HepG2 (cell line): ENCODE measurements at regions not wholly inside any gene's neighbourhood (a gene's known extent, or its start where the extent isn't known, plus 50 kb on each side); places are given as distances from the start of the nearest gene placed in this dataset.

Source experiments
- ATAC-seq: fragments of 200-7000 bp; cut with Tn5 transposase; 3 replicates; pipeline ENCODE4 v1.9.1; 2020; ENCODE audit warnings: mild to moderate bottlenecking, moderate library complexity
- BruUV-seq: library from RNA; stranded (reverse); fragments of 400-500 nt; replicated peaks from 2 replicates; lab custom pipeline; 2021; lab: Mats Ljungman, UMichigan
- CTCF ChIA-PET: fragments of 300-600 bp; formaldehyde crosslinking; extraction: SDS; loops from one replicate; lab custom pipeline; 2021; ENCODE audit warnings: low total read pairs, inconsistent platforms, low intra/inter-chr PET ratio; lab: Yijun Ruan, JAX
- POLR2A ChIA-PET: fragments of 350-600 bp; sonication (Branson Sonifier 250); formaldehyde crosslinking; loops from one replicate; lab custom pipeline; 2020; ENCODE audit warnings: antibody characterized with exemption, inconsistent platforms; lab: Yijun Ruan, JAX
- DNase-seq: peaks from one replicate; pipeline ENCODE4 v3.0.0-alpha.2; 2015; ENCODE audit warnings: low spot score
- FAIRE-seq: peaks from 3 replicates; lab custom pipeline; 2011; peaks lifted over from hg19 to GRCh38; lab: Jason Lieb, UNC
- H2AFZ ChIP-seq: one replicate; pipeline ENCODE4 v1.6.1; 2011; ENCODE audit warnings: low read length, inconsistent platforms
- H3K27ac ChIP-seq: fragments of 300-600 bp; 3 replicates; pipeline ENCODE4 v1.8.0; 2011; ENCODE audit warnings: mixed run types, mild to moderate bottlenecking, mixed read lengths, low read length, inconsistent platforms; ENCODE audit not compliant: insufficient read depth; ENCODE audit errors: extremely low read length
- H3K27me3 ChIP-seq, 2 experiments: fragments of 200-600 bp in 1 of 2; 2 replicates in 1 of 2; 3 replicates in 1 of 2; pipeline versions ENCODE4 v1.6.0 to v1.8.0; 2011; ENCODE audit warnings: low read length in 2 of 2, mild to moderate bottlenecking in 2 of 2, moderate library complexity in 2 of 2, inconsistent platforms in 1 of 2; ENCODE audit not compliant: insufficient read depth in 2 of 2, control insufficient read depth in 1 of 2
- H3K36me3 ChIP-seq, 2 experiments: fragments of 200-600 bp in 1 of 2; replicated peaks in 1 of 2; 2 replicates in 1 of 2; 3 replicates in 1 of 2; pipeline versions ENCODE4 v1.5.1 to v1.8.0; 2011; ENCODE audit warnings: low read length in 2 of 2, inconsistent platforms in 1 of 2; ENCODE audit not compliant: insufficient read depth in 2 of 2, control insufficient read depth in 1 of 2
- H3K4me1 ChIP-seq: 2 replicates; pipeline ENCODE4 v1.5.1; 2012; ENCODE audit warnings: low read length, inconsistent platforms; ENCODE audit not compliant: insufficient read depth
- H3K4me2 ChIP-seq: 2 replicates; pipeline ENCODE4 v1.6.0; 2011; ENCODE audit warnings: low read depth, low read length, inconsistent platforms
- H3K4me3 ChIP-seq, 3 experiments: fragments of 200-600 bp in 1 of 3; sonication (generic), shearing (Covaris generic) in 1 of 3; replicated peaks in 1 of 3; 2 replicates each; pipeline ENCODE4 v1.5.1; 2011 to 2016; ENCODE audit warnings: low read length in 3 of 3, inconsistent platforms in 2 of 3, low read depth in 2 of 3, mild to moderate bottlenecking in 2 of 3, control low read depth in 1 of 3, mixed read lengths in 1 of 3; ENCODE audit not compliant: insufficient read depth in 1 of 3
- H3K79me2 ChIP-seq: one replicate; pipeline ENCODE4 v1.6.1; 2011; ENCODE audit warnings: low read length, inconsistent platforms; ENCODE audit not compliant: insufficient read depth
- H3K9ac ChIP-seq: 2 replicates; pipeline ENCODE4 v1.6.0; 2011; ENCODE audit warnings: mild to moderate bottlenecking, low read depth, low read length, inconsistent platforms; ENCODE audit not compliant: insufficient read depth
- H3K9me3 ChIP-seq: 2 replicates; pipeline ENCODE4 v1.5.1; 2012; ENCODE audit warnings: mild to moderate bottlenecking, low read length
- H4K20me1 ChIP-seq: 2 replicates; pipeline ENCODE4 v1.6.0; 2011; ENCODE audit warnings: inconsistent platforms, mild to moderate bottlenecking, low read length, moderate library complexity; ENCODE audit not compliant: insufficient read depth
- BHLHE40 ChIP-seq: IDR thresholded peaks from 2 replicates; pipeline ENCODE4 v1.6.1; 2011; ENCODE audit warnings: low read length, improper control_type of control experiment
- CEBPB ChIP-seq: IDR thresholded peaks from 2 replicates; pipeline ENCODE4 v1.6.1; 2011; ENCODE audit warnings: low read depth, low read length, improper control_type of control experiment, borderline replicate concordance
- JARID2 ChIP-seq: sonication (generic); formaldehyde crosslinking; IDR thresholded peaks from 2 replicates; pipeline ENCODE4 v1.8.1; 2023; ENCODE audit warnings: missing genetic modification reagents, inconsistent platforms; ENCODE audit not compliant: insufficient replicate concordance
- NFYC ChIP-seq: IDR thresholded peaks from 2 replicates; pipeline ENCODE4 v1.6.1; 2016; ENCODE audit warnings: missing genetic modification reagents, missing compliant biosample characterization
- PCBP1 ChIP-seq: fragments of 200-400 bp; formaldehyde crosslinking; IDR thresholded peaks from 2 replicates; pipeline ENCODE4 v1.6.1; 2017; ENCODE audit warnings: mild to moderate bottlenecking, low read depth, low read length, borderline replicate concordance
- RBM39 ChIP-seq: fragments of 200-400 bp; formaldehyde crosslinking; IDR thresholded peaks from one replicate; pipeline ENCODE4 v1.6.1; 2018; ENCODE audit warnings: antibody characterized with exemption, mild to moderate bottlenecking, low read depth, low read length; ENCODE audit not compliant: poor library complexity, severe bottlenecking
- RFXANK ChIP-seq: IDR thresholded peaks from 2 replicates; pipeline ENCODE4 v1.6.1; 2016
- RXRA ChIP-seq: sonication (generic); formaldehyde crosslinking; IDR thresholded peaks from 2 replicates; pipeline ENCODE4 v1.5.1; 2020; ENCODE audit warnings: missing genetic modification reagents
- SNAI1 ChIP-seq: sonication (generic); formaldehyde crosslinking; IDR thresholded peaks from 2 replicates; pipeline ENCODE4 v1.5.0; 2020; ENCODE audit warnings: mild to moderate bottlenecking, missing genetic modification reagents, borderline replicate concordance
- TSC22D2 ChIP-seq: sonication (generic); formaldehyde crosslinking; IDR thresholded peaks from 2 replicates; pipeline ENCODE4 v1.5.1; 2020; ENCODE audit warnings: missing genetic modification reagents, mild to moderate bottlenecking, borderline replicate concordance
- WGBS: methylation state at CpG from one replicate; pipeline ENCODE4 v1.1.6; 2017; ENCODE audit warnings: low lambda C conversion rate; 5-methylcytosine and 5-hydroxymethylcytosine counted together
- in situ Hi-C: cut with HindIII; loops from 2 replicates; pipeline ENCODE4 v1.10.0; 2017; ENCODE audit warnings: low pct_unique_long_range_greater_than_20kb; ENCODE audit not compliant: extremely low pct_ligation_motif_present
- intact Hi-C: fragments of 100-400 bp; cut with micrococcal nuclease; formaldehyde crosslinking; loops from one replicate; pipeline ENCODE4 v1.10.0; 2022; ENCODE audit not compliant: unreplicated experiment
- TF ChIP-seq, protein P1 (sequence below): sonication (generic); formaldehyde crosslinking; IDR thresholded peaks from 2 replicates; pipeline ENCODE4 v1.4.0; 2020; ENCODE audit warnings: missing genetic modification reagents
- TF ChIP-seq, protein P2 (sequence below): sonication (generic); formaldehyde crosslinking; IDR thresholded peaks from 2 replicates; pipeline ENCODE4 v1.4.0; 2020; ENCODE audit warnings: mild to moderate bottlenecking, missing genetic modification reagents
- TF ChIP-seq, protein P3 (sequence below): sonication (generic); formaldehyde crosslinking; IDR thresholded peaks from 2 replicates; pipeline ENCODE4 v1.4.0; 2020; ENCODE audit warnings: mild to moderate bottlenecking, missing genetic modification reagents

DNA sequence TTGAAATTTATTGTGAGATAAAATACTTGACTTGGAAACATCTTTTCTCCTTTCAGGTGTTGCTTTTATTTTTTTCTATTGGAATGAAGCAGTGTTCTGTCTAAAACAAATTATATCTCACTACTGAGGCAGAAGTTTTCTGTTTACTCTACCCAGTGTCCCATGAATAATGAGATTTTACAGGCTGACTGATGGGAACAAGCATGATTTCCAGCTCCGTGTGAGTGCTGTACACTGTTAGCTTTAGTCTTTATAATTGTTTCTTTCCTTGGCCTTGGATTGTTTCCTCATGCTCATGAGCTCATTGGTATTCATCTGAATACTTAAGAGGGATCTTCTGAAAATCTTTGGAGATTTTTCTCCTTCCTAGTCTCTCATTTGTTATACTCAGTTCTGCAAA lies 2049.5 kb upstream of the PRR20A start (continued):
- no peak for TF ChIP-seq SNAI1 (CRISPR knock-in tag)
- no peak for TF ChIP-seq PCBP1
- no peak for TF ChIP-seq RFXANK (CRISPR knock-in tag)
- TF ChIP-seq BHLHE40: no peak
- no peak for TF ChIP-seq TSC22D2 (CRISPR knock-in tag)
- TF ChIP-seq, protein P1, sequence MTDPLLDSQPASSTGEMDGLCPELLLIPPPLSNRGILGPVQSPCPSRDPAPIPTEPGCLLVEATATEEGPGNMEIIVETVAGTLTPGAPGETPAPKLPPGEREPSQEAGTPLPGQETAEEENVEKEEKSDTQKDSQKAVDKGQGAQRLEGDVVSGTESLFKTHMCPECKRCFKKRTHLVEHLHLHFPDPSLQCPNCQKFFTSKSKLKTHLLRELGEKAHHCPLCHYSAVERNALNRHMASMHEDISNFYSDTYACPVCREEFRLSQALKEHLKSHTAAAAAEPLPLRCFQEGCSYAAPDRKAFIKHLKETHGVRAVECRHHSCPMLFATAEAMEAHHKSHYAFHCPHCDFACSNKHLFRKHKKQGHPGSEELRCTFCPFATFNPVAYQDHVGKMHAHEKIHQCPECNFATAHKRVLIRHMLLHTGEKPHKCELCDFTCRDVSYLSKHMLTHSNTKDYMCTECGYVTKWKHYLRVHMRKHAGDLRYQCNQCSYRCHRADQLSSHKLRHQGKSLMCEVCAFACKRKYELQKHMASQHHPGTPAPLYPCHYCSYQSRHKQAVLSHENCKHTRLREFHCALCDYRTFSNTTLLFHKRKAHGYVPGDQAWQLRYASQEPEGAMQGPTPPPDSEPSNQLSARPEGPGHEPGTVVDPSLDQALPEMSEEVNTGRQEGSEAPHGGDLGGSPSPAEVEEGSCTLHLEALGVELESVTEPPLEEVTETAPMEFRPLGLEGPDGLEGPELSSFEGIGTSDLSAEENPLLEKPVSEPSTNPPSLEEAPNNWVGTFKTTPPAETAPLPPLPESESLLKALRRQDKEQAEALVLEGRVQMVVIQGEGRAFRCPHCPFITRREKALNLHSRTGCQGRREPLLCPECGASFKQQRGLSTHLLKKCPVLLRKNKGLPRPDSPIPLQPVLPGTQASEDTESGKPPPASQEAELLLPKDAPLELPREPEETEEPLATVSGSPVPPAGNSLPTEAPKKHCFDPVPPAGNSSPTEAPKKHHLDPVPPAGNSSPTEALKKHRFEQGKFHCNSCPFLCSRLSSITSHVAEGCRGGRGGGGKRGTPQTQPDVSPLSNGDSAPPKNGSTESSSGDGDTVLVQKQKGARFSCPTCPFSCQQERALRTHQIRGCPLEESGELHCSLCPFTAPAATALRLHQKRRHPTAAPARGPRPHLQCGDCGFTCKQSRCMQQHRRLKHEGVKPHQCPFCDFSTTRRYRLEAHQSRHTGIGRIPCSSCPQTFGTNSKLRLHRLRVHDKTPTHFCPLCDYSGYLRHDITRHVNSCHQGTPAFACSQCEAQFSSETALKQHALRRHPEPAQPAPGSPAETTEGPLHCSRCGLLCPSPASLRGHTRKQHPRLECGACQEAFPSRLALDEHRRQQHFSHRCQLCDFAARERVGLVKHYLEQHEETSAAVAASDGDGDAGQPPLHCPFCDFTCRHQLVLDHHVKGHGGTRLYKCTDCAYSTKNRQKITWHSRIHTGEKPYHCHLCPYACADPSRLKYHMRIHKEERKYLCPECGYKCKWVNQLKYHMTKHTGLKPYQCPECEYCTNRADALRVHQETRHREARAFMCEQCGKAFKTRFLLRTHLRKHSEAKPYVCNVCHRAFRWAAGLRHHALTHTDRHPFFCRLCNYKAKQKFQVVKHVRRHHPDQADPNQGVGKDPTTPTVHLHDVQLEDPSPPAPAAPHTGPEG: no peak
- TF ChIP-seq JARID2 (CRISPR knock-in tag): no peak
- TF ChIP-seq RBM39: no peak
- TF ChIP-seq, all 625 proteins: peak for 0

DNA sequence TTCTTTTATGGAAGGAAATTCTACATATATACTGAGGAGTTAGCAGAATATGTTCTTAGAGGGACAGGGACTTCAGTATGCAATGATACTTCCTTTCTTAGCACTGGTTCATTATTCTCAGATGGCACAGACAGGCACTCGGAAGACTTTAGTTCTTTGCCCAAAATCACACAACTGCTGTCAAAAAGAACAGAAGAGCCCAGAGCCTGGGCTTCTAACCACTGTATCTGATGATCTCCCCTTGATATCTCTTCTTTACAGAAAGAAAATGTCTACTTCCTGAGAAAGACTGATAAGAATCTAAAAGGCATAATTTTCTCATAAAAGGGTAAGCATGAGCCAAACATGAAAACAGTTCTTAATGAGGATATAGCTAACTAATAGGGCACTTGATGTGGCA lies 2034.2 kb upstream of the PRR20A start:
- Histone ChIP-seq H3K79me2 (no peaks in the 10 kb centered on the region), H3K27ac (no peak overlapping the region), H3K27me3 (no peaks in the 10 kb centered on the region), H3K4me3 (no peak overlapping the region), H3K9me3 (peaks cover 54% of the 10 kb centered on the region), H3K4me1 (no peaks in the 10 kb centered on the region), H3K9ac (no peak overlapping the region), H4K20me1 (no peaks in the 10 kb centered on the region), H2AFZ (no peak overlapping the region), H3K4me2 (no peak overlapping the region), H3K36me3 (no peaks in the 10 kb centered on the region)
- 0% methylated on average over 1 of the region's 1 CpG for WGBS
- POLR2A ChIA-PET: no interaction called here
- CTCF ChIA-PET: no interaction called here
- no peak for ATAC-seq
- FAIRE-seq: no peak
- intact Hi-C loops: no loop called here
- TF ChIP-seq PCBP1 (no peak), NFYC (CRISPR knock-in tag) (no peak), RXRA (CRISPR knock-in tag) (no peak), CEBPB (no peak)
- TF ChIP-seq, protein P2, sequence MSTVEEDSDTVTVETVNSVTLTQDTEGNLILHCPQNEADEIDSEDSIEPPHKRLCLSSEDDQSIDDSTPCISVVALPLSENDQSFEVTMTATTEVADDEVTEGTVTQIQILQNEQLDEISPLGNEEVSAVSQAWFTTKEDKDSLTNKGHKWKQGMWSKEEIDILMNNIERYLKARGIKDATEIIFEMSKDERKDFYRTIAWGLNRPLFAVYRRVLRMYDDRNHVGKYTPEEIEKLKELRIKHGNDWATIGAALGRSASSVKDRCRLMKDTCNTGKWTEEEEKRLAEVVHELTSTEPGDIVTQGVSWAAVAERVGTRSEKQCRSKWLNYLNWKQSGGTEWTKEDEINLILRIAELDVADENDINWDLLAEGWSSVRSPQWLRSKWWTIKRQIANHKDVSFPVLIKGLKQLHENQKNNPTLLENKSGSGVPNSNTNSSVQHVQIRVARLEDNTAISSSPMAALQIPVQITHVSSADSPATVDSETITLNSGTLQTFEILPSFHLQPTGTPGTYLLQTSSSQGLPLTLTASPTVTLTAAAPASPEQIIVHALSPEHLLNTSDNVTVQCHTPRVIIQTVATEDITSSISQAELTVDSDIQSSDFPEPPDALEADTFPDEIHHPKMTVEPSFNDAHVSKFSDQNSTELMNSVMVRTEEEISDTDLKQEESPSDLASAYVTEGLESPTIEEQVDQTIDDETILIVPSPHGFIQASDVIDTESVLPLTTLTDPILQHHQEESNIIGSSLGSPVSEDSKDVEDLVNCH (CRISPR knock-in tag): no peak
- TF ChIP-seq, protein P3, sequence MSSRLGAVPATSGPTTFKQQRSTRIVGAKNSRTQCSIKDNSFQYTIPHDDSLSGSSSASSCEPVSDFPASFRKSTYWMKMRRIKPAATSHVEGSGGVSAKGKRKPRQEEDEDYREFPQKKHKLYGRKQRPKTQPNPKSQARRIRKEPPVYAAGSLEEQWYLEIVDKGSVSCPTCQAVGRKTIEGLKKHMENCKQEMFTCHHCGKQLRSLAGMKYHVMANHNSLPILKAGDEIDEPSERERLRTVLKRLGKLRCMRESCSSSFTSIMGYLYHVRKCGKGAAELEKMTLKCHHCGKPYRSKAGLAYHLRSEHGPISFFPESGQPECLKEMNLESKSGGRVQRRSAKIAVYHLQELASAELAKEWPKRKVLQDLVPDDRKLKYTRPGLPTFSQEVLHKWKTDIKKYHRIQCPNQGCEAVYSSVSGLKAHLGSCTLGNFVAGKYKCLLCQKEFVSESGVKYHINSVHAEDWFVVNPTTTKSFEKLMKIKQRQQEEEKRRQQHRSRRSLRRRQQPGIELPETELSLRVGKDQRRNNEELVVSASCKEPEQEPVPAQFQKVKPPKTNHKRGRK (CRISPR knock-in tag): no peak
- BruUV-seq: no TSS peak
- DNase-seq: no peak
- in situ Hi-C loops: no loop called here
